H54 (cell line): ENCODE measurements at regions not wholly inside any gene's neighbourhood (a gene's known extent, or its start where the extent isn't known, plus 50 kb on each side); places are given as distances from the start of the nearest gene placed in this dataset.

ENCODE experiments used
- DNase-seq: peaks from one replicate; pipeline ENCODE4 v3.0.0; 2011; ENCODE audit warnings: low spot score, mixed read lengths; ENCODE audit not compliant: insufficient read length
- FAIRE-seq: peaks from 3 replicates; lab custom pipeline; 2011; peaks lifted over from hg19 to GRCh38; lab: Jason Lieb, UNC
- POLR2A ChIP-seq: IDR thresholded peaks from 2 replicates; pipeline ENCODE4 v1.6.1; 2011; ENCODE audit warnings: low read depth, mild to moderate bottlenecking, low read length

- DNase-seq (no peak), FAIRE-seq (no peak)
- TF ChIP-seq POLR2A, result no peak
Measured at GRCh38 chr9:77084094-77084493, 64.6 kb downstream of the FOXB2 start.

GRCh38 chr9:77085416-77085815, 66.0 kb downstream of the FOXB2 start:
- no peak for TF ChIP-seq POLR2A
- FAIRE-seq (peak; percentile 57), DNase-seq (no peak)

GRCh38 chr9:77087506-77087905, 68.1 kb downstream of the FOXB2 start:
- FAIRE-seq, result peak; percentile 45

GRCh38 chr9:77092536-77092935, 73.1 kb downstream of the FOXB2 start:
- TF ChIP-seq POLR2A, result no peak
- DNase-seq (no peak), FAIRE-seq (peak; percentile 52)

More at GRCh38 chr9:77087506-77087905, 68.1 kb downstream of the FOXB2 start:
- TF ChIP-seq POLR2A, result no peak
- DNase-seq, result no peak

GRCh38 chr9:77094150-77094549, 74.7 kb downstream of the FOXB2 start:
- DNase-seq, result no peak
- TF ChIP-seq POLR2A, result no peak
- no peak for FAIRE-seq

GRCh38 chr9:77097335-77097734, 77.9 kb downstream of the FOXB2 start:
- no peak for DNase-seq
- TF ChIP-seq POLR2A, result no peak
- no peak for FAIRE-seq

- DNase-seq (no peak), FAIRE-seq (no peak)
- TF ChIP-seq POLR2A, result no peak
Measured at GRCh38 chr9:77099388-77099787, 77.9 kb upstream of the VPS13A start.

- DNase-seq (no peak), FAIRE-seq (no peak)
- no peak for TF ChIP-seq POLR2A
Measured at GRCh38 chr9:77111408-77111807, 65.9 kb upstream of the VPS13A start.

- DNase-seq, result no peak
- FAIRE-seq, result no peak
- TF ChIP-seq POLR2A, result no peak
Measured at GRCh38 chr9:77125665-77126064, 51.7 kb upstream of the VPS13A start.

- FAIRE-seq, result no peak
Measured at GRCh38 chr9:77127071-77127470, 50.3 kb upstream of the VPS13A start.

More at GRCh38 chr9:77127071-77127470, 50.3 kb upstream of the VPS13A start:
- TF ChIP-seq POLR2A, result no peak
- DNase-seq, result no peak
